NCI-H2107 (cell line): ENCODE measurements at regions not wholly inside any gene's neighbourhood (a gene's known extent, or its start where the extent isn't known, plus 50 kb on each side); places are given as distances from the start of the nearest gene placed in this dataset.

ENCODE experiments used
- DNase-seq: peaks from one replicate; lab custom pipeline; 2025; lab: John Stamatoyannopoulos, UW

- no peak for DNase-seq
Measured at GRCh38 chr12:124504273-124505000, 63.0 kb downstream of the NCOR2 start.

- DNase-seq, result no peak
Measured at GRCh38 chr12:124503305-124503704, 64.1 kb downstream of the NCOR2 start.

GRCh38 chr12:124502379-124502778, 65.0 kb downstream of the NCOR2 start:
- no peak for DNase-seq

DNA sequence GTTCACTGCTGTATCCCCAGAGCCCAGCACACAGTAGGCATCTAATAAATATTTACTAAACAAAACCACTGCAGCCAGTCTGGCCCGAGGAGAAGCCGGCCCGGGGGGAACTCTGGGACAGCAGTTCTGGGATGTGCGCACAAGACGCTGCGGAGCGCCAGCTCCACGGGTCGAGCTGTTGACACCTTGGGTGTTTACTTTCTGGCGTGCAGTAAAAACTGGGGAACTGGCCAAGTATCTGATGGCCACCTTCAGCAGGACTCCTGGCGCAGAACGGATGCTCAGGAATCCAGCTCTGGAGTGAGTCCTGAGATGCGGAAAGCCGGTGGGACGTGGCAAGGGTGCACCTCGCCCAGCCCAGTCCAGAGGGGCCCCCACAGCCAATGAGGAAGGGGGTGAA, 65.6 kb downstream of the NCOR2 start:
- DNase-seq, result no peak

DNA sequence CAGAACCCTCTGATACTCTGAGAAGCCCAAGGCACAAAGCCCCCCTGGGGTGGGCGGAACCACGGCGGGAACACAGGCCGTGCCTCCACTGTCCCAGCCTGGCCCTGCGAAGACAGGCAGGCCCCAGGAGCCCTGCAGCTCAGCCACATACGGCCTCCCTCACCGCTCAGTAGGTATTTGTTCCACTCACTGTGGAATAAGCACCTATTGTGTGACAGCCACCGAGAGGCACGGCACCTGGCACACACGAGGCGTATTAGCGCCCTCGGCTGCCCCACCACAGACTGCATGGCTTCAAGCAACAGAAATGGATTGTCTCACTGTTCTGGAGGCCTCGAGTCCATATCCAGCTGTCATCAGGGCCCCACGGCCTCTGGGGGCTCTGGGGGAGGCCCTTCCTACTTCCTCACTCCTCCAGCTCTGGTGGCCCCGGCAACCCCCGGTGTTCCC, 66.3 kb downstream of the NCOR2 start:
- no peak for DNase-seq

GRCh38 chr12:124499898-124500244, 67.5 kb downstream of the NCOR2 start:
- no peak for DNase-seq

GRCh38 chr12:124499190-124499753, 68.1 kb downstream of the NCOR2 start:
- no peak for DNase-seq

GRCh38 chr12:124498275-124499189, 68.9 kb downstream of the NCOR2 start:
- no peak for DNase-seq

DNA sequence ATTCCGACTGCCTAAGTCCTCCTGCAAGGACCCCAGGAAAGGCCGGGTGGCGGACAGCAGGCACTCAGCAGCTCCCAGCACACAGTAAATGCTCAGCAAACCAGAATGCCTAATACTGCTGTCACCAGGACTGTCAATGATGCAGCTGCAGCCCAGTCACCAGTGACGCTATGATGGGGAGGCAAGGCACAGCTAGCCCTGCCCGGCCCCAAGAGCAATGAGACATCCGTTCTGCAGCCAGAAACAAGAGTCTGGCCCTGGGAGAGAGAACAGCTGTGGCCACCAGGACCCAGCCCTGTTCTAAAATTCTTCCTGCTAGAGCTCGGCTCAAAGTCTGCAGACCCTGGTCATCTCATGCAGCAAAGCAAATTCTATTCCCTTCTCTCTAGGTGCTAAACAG, 69.8 kb downstream of the NCOR2 start:
- DNase-seq, result no peak

GRCh38 chr12:124497039-124497438, 70.4 kb downstream of the NCOR2 start:
- no peak for DNase-seq

DNA sequence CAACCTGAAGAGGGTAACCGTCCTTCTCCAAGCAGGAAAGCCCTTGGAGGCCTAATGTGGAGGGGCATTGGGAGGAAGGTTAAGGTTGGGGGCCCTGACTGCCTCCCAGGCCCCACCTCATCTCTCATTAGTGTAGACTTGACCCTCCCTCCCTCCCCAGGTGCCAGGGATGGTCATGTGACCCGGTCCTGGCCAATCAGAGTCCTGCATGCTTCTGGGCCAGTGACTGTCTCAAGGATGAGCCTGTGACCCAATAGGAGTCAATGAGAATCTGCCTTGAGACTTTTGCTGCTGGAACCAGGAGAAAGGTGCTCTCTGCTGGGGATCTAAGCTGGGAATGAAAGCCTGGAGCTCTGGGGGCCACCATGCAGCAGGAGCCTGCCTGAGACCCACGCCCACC, 70.8 kb downstream of the NCOR2 start:
- DNase-seq, result no peak

GRCh38 chr12:124495194-124495983, 72.0 kb downstream of the NCOR2 start:
- no peak for DNase-seq

DNA sequence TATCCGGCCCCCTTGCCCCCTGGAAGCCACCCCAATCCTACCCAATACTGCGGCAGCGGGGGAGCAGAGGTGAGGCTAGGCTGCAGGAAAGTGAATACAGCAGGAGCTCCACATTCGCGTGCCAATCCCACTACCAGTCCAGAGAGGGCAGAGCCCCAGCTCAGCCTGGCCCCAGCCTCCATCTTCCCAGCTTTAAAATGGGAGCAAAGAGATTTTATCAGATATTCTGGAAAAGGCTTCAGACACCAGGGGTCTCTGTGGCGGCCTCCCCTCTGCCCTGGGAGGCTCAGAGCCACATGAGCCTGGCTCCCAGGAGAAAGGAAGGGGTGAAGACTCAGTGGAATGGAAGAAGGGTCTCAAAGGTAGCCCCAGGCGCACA, 72.7 kb downstream of the NCOR2 start:
- no peak for DNase-seq

GRCh38 chr12:124493809-124494750, 73.3 kb downstream of the NCOR2 start:
- DNase-seq, result no peak

GRCh38 chr12:124492879-124493808, 74.3 kb downstream of the NCOR2 start:
- no peak for DNase-seq

GRCh38 chr12:124491856-124492420, 75.5 kb downstream of the NCOR2 start:
- DNase-seq, result no peak

DNA sequence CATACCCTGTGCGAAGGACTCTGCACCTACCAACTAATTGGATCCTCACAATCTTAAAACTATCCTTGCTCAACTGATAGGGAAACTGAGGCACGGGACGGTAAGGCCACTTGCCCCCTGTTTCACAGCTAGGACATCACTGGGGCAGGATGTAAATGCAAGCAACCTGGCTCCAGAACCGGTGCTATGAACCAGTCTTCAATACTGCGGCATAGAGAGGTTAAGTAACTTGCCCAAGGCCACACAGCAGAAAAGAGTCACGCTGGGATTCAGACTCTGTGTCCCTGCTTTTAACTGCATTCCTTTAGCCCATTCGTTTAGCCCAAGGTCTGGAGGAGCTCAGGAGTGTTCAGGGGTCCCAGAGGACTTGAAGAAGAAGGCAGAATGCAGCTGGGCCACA, 76.1 kb downstream of the NCOR2 start:
- DNase-seq, result no peak

- no peak for DNase-seq
Measured at GRCh38 chr12:124490584-124491305, 76.7 kb downstream of the NCOR2 start.
